Keratinocyte (primary cell): ENCODE measurements at regions not wholly inside any gene's neighbourhood (a gene's known extent, or its start where the extent isn't known, plus 50 kb on each side); places are given as distances from the start of the nearest gene placed in this dataset.

Source experiments
- DNase-seq: peaks from one replicate; pipeline ENCODE4 v3.0.0-alpha.2; 2011; ENCODE audit warnings: low read depth, missing footprints, low spot score
- FAIRE-seq: peaks from 2 replicates; lab custom pipeline; 2011; peaks lifted over from hg19 to GRCh38; lab: Jason Lieb, UNC
- H2AFZ ChIP-seq: 2 replicates; pipeline ENCODE4 v1.6.0; 2012; ENCODE audit warnings: low read length, control low read depth, inconsistent platforms; ENCODE audit not compliant: control insufficient read depth
- H3K27ac ChIP-seq: 2 replicates; pipeline ENCODE4 v1.5.1; 2011; ENCODE audit warnings: low read length; ENCODE audit not compliant: control insufficient read depth, insufficient read depth
- H3K27me3 ChIP-seq: 3 replicates; pipeline ENCODE4 v1.6.0; 2011; ENCODE audit warnings: low read length; ENCODE audit not compliant: control insufficient read depth, insufficient read depth; ENCODE audit errors: extremely low read depth
- H3K36me3 ChIP-seq, 2 experiments: 2 replicates in 1 of 2; 3 replicates in 1 of 2; pipeline ENCODE4 v1.5.1; 2011; ENCODE audit warnings: low read length in 2 of 2, mild to moderate bottlenecking in 1 of 2; ENCODE audit not compliant: control insufficient read depth in 2 of 2, insufficient read depth in 2 of 2; ENCODE audit errors: extremely low read depth in 1 of 2
- H3K4me1 ChIP-seq: 3 replicates; pipeline ENCODE4 v1.5.1; 2011; ENCODE audit warnings: low read length; ENCODE audit not compliant: control insufficient read depth, insufficient read depth; ENCODE audit errors: extremely low read depth
- H3K4me2 ChIP-seq: 3 replicates; pipeline ENCODE4 v1.6.0; 2011; ENCODE audit warnings: low read depth, low read length; ENCODE audit not compliant: control insufficient read depth, insufficient read depth; ENCODE audit errors: extremely low read depth
- H3K4me3 ChIP-seq, 3 experiments: fragments of 200-600 bp in 1 of 3; sonication (generic) in 1 of 3; 2 replicates in 2 of 3; 3 replicates in 1 of 3; pipeline ENCODE4 v1.5.1; 2011 to 2016; ENCODE audit warnings: low read length in 3 of 3, mild to moderate bottlenecking in 3 of 3, control low read depth in 2 of 3, inconsistent platforms in 1 of 3, low read depth in 1 of 3, mixed read lengths in 1 of 3, mixed run types in 1 of 3, moderate library complexity in 1 of 3; ENCODE audit not compliant: control insufficient read depth in 2 of 3, insufficient read depth in 2 of 3; ENCODE audit errors: extremely low read depth in 1 of 3
- H3K79me2 ChIP-seq: 2 replicates; pipeline ENCODE4 v1.6.0; 2012; ENCODE audit warnings: low read length; ENCODE audit not compliant: control insufficient read depth, insufficient read depth
- H3K9ac ChIP-seq: 3 replicates; pipeline ENCODE4 v1.6.0; 2011; ENCODE audit warnings: low read length; ENCODE audit not compliant: control insufficient read depth, insufficient read depth; ENCODE audit errors: extremely low read depth
- H3K9me1 ChIP-seq: 3 replicates; pipeline ENCODE4 v1.6.0; 2011; ENCODE audit warnings: low read length; ENCODE audit not compliant: control insufficient read depth, insufficient read depth; ENCODE audit errors: extremely low read depth
- H3K9me3 ChIP-seq: 2 replicates; pipeline ENCODE4 v1.5.1; 2012; ENCODE audit warnings: low read depth, low read length; ENCODE audit not compliant: control insufficient read depth
- H4K20me1 ChIP-seq: 3 replicates; pipeline ENCODE4 v1.6.0; 2011; ENCODE audit warnings: low read length; ENCODE audit not compliant: control insufficient read depth, insufficient read depth; ENCODE audit errors: extremely low read depth
- CTCF ChIP-seq, 3 experiments: IDR thresholded peaks in 1 of 3; conservative IDR thresholded peaks in 1 of 3; optimal IDR thresholded peaks in 1 of 3; 2 replicates in 2 of 3; 3 replicates in 1 of 3; pipeline versions ENCODE3 to v1.5.1; 2011; ENCODE audit warnings: low read length in 3 of 3, mild to moderate bottlenecking in 3 of 3, moderate library complexity in 2 of 3, control low read depth in 1 of 3, inconsistent platforms in 1 of 3; ENCODE audit not compliant: insufficient read depth in 2 of 3; ENCODE audit errors: extremely low read depth in 1 of 3
- EZH2 ChIP-seq: IDR thresholded peaks from one replicate; pipeline ENCODE4 v1.6.1; 2012; ENCODE audit warnings: inconsistent platforms, mild to moderate bottlenecking, low read length, moderate library complexity
- dilution Hi-C: fragments of 300-500 bp; cut with MboI; formaldehyde crosslinking; loops from one replicate; pipeline ENCODE4 v1.7.0; 2020; ENCODE audit warnings: low sequenced_read_pairs; ENCODE audit not compliant: extremely low pct_ligation_motif_present

GRCh38 chr5:92402956-92403702 is 1020.0 kb upstream of the ARRDC3 start:
- no peaks in the 10 kb centered on the region for H3K27me3 ChIP-seq
- no peak for DNase-seq
- H3K4me2 ChIP-seq = no peak overlapping the region
- H3K36me3 ChIP-seq = no peaks in the 10 kb centered on the region
- H3K4me3 ChIP-seq = no peak overlapping the region
- H3K27ac ChIP-seq = no peak overlapping the region
- no peaks in the 10 kb centered on the region for H4K20me1 ChIP-seq
- H2AFZ ChIP-seq = no peak overlapping the region
- no peaks in the 10 kb centered on the region for H3K9me3 ChIP-seq
- dilution Hi-C loops = no loop called here
- no peaks in the 10 kb centered on the region for H3K9me1 ChIP-seq
- no peaks in the 10 kb centered on the region for H3K79me2 ChIP-seq
- no peak for TF ChIP-seq EZH2
- no peak for TF ChIP-seq CTCF (optimal IDR thresholded peaks at IDR 0.05 in 1 of 3, IDR thresholded peaks at IDR 0.05 in 1 of 3, conservative IDR thresholded peaks at IDR 0.05 in 1 of 3; ENCODE audit: extremely low read depth in 1 of 3, insufficient read depth in 2 of 3, low read length in 3 of 3)
- no peak for FAIRE-seq
- H3K4me1 ChIP-seq = no peaks in the 10 kb centered on the region
- H3K9ac ChIP-seq = no peak overlapping the region

GRCh38 chr5:92402045-92402444 is 1018.9 kb upstream of the ARRDC3 start:
- H3K4me3 ChIP-seq = no peak overlapping the region
- no peaks in the 10 kb centered on the region for H3K9me3 ChIP-seq
- H2AFZ ChIP-seq = no peak overlapping the region
- no peaks in the 10 kb centered on the region for H4K20me1 ChIP-seq
- H3K4me1 ChIP-seq = no peaks in the 10 kb centered on the region
- no peak overlapping the region for H3K27ac ChIP-seq
- no peak overlapping the region for H3K9ac ChIP-seq
- no peak for TF ChIP-seq EZH2
- TF ChIP-seq CTCF (optimal IDR thresholded peaks at IDR 0.05 in 1 of 3, IDR thresholded peaks at IDR 0.05 in 1 of 3, conservative IDR thresholded peaks at IDR 0.05 in 1 of 3; ENCODE audit: extremely low read depth in 1 of 3, insufficient read depth in 2 of 3, low read length in 3 of 3) = no peak
- FAIRE-seq (no peak), DNase-seq (no peak)
- no peaks in the 10 kb centered on the region for H3K9me1 ChIP-seq
- H3K36me3 ChIP-seq = no peaks in the 10 kb centered on the region
- no peak overlapping the region for H3K4me2 ChIP-seq
- no peaks in the 10 kb centered on the region for H3K27me3 ChIP-seq
- no peaks in the 10 kb centered on the region for H3K79me2 ChIP-seq
- dilution Hi-C loops = no loop called here
